Activated gamma-delta T cell treated with anti-CD3 and anti-CD28 coated beads, Interleukin-2, amount 50 U/mL, for 16 hours (primary cell): ENCODE measurements at regions not wholly inside any gene's neighbourhood (a gene's known extent, or its start where the extent isn't known, plus 50 kb on each side); places are given as distances from the start of the nearest gene placed in this dataset.

Source experiments
- DNase-seq: peaks from one replicate; pipeline ENCODE4 v3.0.0-alpha.2; 2020; ENCODE audit warnings: low read depth

GRCh38 chr5:2029206-2029605 is 146.5 kb upstream of the IRX4 start:
- no peak for DNase-seq

GRCh38 chr5:2027790-2028189 is 145.1 kb upstream of the IRX4 start:
- DNase-seq, result no peak

GRCh38 chr5:2024986-2025721 is 142.4 kb upstream of the IRX4 start:
- no peak for DNase-seq

- DNase-seq, result no peak
These were observed 140.5 kb upstream of the IRX4 start for GRCh38 chr5:2023196-2023595.

GRCh38 chr5:2022436-2022835 is 139.7 kb upstream of the IRX4 start:
- DNase-seq, result no peak

GRCh38 chr5:2021484-2022176 is 138.9 kb upstream of the IRX4 start:
- no peak for DNase-seq

GRCh38 chr5:2020730-2021129 is 138.0 kb upstream of the IRX4 start:
- no peak for DNase-seq

GRCh38 chr5:2019716-2020115 is 137.0 kb upstream of the IRX4 start:
- no peak for DNase-seq

GRCh38 chr5:2018390-2018724 is 135.6 kb upstream of the IRX4 start:
- DNase-seq, result no peak

GRCh38 chr5:2017540-2018389 is 135.0 kb upstream of the IRX4 start:
- no peak for DNase-seq

- DNase-seq, result no peak
These were observed 133.2 kb upstream of the IRX4 start for GRCh38 chr5:2015961-2016360.

GRCh38 chr5:2015124-2015848 is 132.6 kb upstream of the IRX4 start:
- DNase-seq, result no peak

- DNase-seq, result no peak
These were observed 131.4 kb upstream of the IRX4 start for GRCh38 chr5:2014058-2014610.

- DNase-seq, result no peak
These were observed 130.8 kb upstream of the IRX4 start for GRCh38 chr5:2013301-2014057.

GRCh38 chr5:2012885-2013284 is 130.2 kb upstream of the IRX4 start:
- DNase-seq, result no peak

- no peak for DNase-seq
These were observed 129.0 kb upstream of the IRX4 start for GRCh38 chr5:2011481-2012411.

GRCh38 chr5:2010940-2011339 is 128.2 kb upstream of the IRX4 start:
- no peak for DNase-seq

- DNase-seq, result no peak
These were observed 127.5 kb upstream of the IRX4 start for GRCh38 chr5:2009986-2010914.
